ENCODE measurements at regions not wholly inside any gene's neighbourhood (a gene's known extent, or its start where the extent isn't known, plus 50 kb on each side); places are given as distances from the start of the nearest gene placed in this dataset.

GRCh38 chr10:129325893-129326292 lies 141.1 kb upstream of the MGMT start:
- no peak for DNase-seq

GRCh38 chr10:129328546-129328945 lies 138.5 kb upstream of the MGMT start:
- no peak for DNase-seq

GRCh38 chr10:129329385-129330055 lies 137.5 kb upstream of the MGMT start:
- DNase-seq, result no peak

- no peak for DNase-seq
Measured at GRCh38 chr10:129330211-129330610, 136.8 kb upstream of the MGMT start.

GRCh38 chr10:129331207-129331838 lies 135.7 kb upstream of the MGMT start:
- no peak for DNase-seq

- DNase-seq, result no peak
Measured at GRCh38 chr10:129331839-129332220, 135.2 kb upstream of the MGMT start.

- DNase-seq, result no peak
Measured at GRCh38 chr10:129332476-129332875, 134.6 kb upstream of the MGMT start.

- DNase-seq, result no peak
Measured at GRCh38 chr10:129333706-129334105, 133.3 kb upstream of the MGMT start.

GRCh38 chr10:129334266-129334665 lies 132.8 kb upstream of the MGMT start:
- no peak for DNase-seq

GRCh38 chr10:129335396-129335795 lies 131.6 kb upstream of the MGMT start:
- DNase-seq, result no peak

GRCh38 chr10:129335942-129336341 lies 131.1 kb upstream of the MGMT start:
- no peak for DNase-seq

- no peak for DNase-seq
Measured at GRCh38 chr10:129339191-129339590, 127.8 kb upstream of the MGMT start.

GRCh38 chr10:129339841-129340240 lies 127.2 kb upstream of the MGMT start:
- DNase-seq, result no peak

- no peak for DNase-seq
Measured at GRCh38 chr10:129341087-129341486, 126.0 kb upstream of the MGMT start.

GRCh38 chr10:129342385-129342784 lies 124.7 kb upstream of the MGMT start:
- DNase-seq, result no peak

GRCh38 chr10:129343141-129343540 lies 123.9 kb upstream of the MGMT start:
- DNase-seq, result no peak

GRCh38 chr10:129344103-129344502 lies 122.9 kb upstream of the MGMT start:
- DNase-seq, result no peak

GRCh38 chr10:129344731-129345355 lies 122.2 kb upstream of the MGMT start:
- DNase-seq, result no peak

- DNase-seq, result no peak
Measured at GRCh38 chr10:129345763-129346162, 121.3 kb upstream of the MGMT start.

GRCh38 chr10:129350690-129351089 lies 116.4 kb upstream of the MGMT start:
- no peak for DNase-seq

- DNase-seq, result no peak
Measured at GRCh38 chr10:129353101-129353500, 113.9 kb upstream of the MGMT start.

- DNase-seq, result no peak
Measured at GRCh38 chr10:129360046-129360445, 107.0 kb upstream of the MGMT start.

- DNase-seq, result no peak
Measured at GRCh38 chr10:129361676-129362376, 105.2 kb upstream of the MGMT start.

GRCh38 chr10:129364949-129365348 lies 102.1 kb upstream of the MGMT start:
- DNase-seq, result no peak

Data from NCI-H226 (cell line).